PC-9 (cell line): ENCODE measurements at regions not wholly inside any gene's neighbourhood (a gene's known extent, or its start where the extent isn't known, plus 50 kb on each side); places are given as distances from the start of the nearest gene placed in this dataset.

Experiments
- EZH2 ChIP-seq: fragments of 200-600 bp; sonication (generic); IDR thresholded peaks from 2 replicates; pipeline ENCODE4 v1.8.0; 2017; ENCODE audit warnings: antibody characterized with exemption, low read depth
- TF ChIP-seq, protein P1 (sequence below): fragments of 200-600 bp; sonication (generic); conservative IDR thresholded peaks from 2 replicates; pipeline ENCODE4 v1.6.1; 2017; ENCODE audit warnings: mixed run types, antibody characterized with exemption, mild to moderate bottlenecking, moderate library complexity

DNA sequence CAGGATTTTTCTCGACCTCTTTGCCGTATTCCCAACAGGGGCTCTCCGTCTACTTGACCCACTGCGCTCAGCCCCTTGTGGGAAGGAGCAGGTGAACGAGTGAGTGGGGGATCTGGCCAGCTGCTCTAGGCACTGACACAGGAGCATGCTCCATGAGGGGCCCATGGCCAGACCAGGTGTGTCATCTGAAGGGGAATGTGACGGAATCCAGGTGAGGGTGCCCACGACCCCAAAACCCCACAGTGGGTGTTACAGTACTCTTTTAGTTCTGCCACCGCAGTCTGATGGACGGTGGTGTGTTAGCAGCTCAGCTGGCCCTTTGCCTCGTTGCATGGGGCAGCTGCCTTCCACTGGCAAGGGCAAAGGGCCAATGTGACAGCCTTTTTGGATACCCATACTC is 601.4 kb upstream of the NCAM2 start:
- TF ChIP-seq, protein P1, sequence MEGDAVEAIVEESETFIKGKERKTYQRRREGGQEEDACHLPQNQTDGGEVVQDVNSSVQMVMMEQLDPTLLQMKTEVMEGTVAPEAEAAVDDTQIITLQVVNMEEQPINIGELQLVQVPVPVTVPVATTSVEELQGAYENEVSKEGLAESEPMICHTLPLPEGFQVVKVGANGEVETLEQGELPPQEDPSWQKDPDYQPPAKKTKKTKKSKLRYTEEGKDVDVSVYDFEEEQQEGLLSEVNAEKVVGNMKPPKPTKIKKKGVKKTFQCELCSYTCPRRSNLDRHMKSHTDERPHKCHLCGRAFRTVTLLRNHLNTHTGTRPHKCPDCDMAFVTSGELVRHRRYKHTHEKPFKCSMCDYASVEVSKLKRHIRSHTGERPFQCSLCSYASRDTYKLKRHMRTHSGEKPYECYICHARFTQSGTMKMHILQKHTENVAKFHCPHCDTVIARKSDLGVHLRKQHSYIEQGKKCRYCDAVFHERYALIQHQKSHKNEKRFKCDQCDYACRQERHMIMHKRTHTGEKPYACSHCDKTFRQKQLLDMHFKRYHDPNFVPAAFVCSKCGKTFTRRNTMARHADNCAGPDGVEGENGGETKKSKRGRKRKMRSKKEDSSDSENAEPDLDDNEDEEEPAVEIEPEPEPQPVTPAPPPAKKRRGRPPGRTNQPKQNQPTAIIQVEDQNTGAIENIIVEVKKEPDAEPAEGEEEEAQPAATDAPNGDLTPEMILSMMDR: no peak
- TF ChIP-seq EZH2: no peak
